NCI-H146 treated with DMSO at 0.1 percent for 48 hours (cell line): ENCODE measurements at regions not wholly inside any gene's neighbourhood (a gene's known extent, or its start where the extent isn't known, plus 50 kb on each side); places are given as distances from the start of the nearest gene placed in this dataset.
"Not testable (repeated sequence)": the region's sequence is repeated elsewhere in the genome, so short reads cannot be mapped to it uniquely, and the experiment has no call there.

Source experiments
- DNase-seq: peaks from one replicate; lab custom pipeline; 2025; ENCODE audit not compliant: unreplicated experiment; lab: John Stamatoyannopoulos, UW

DNA sequence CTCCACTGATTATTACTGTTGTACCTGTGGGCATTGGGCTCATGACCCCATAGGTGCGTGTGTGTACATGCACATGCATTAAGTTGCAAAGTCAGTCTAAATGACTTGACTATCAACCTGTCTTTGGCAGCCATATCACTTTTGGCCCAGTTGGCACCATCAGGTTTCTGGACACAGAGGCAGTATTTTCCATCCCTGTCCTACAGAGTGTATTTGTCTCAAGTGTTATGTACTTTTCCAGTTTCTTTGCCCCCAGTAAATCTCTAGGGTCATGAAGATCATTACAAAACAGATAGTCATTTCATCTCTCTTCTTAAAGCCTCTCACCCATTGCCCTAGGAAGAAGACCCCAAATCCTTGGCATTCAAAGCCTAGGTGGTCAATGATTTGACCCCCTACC is 121.4 kb downstream of the C9orf152 start:
- no peak for DNase-seq

GRCh38 chr9:110087605-110088004 is 120.4 kb downstream of the C9orf152 start:
- no peak for DNase-seq

GRCh38 chr9:110088099-110088498 is 119.9 kb downstream of the C9orf152 start:
- no peak for DNase-seq

GRCh38 chr9:110089681-110090370 is 118.1 kb downstream of the C9orf152 start:
- DNase-seq = peak; percentile 72

DNA sequence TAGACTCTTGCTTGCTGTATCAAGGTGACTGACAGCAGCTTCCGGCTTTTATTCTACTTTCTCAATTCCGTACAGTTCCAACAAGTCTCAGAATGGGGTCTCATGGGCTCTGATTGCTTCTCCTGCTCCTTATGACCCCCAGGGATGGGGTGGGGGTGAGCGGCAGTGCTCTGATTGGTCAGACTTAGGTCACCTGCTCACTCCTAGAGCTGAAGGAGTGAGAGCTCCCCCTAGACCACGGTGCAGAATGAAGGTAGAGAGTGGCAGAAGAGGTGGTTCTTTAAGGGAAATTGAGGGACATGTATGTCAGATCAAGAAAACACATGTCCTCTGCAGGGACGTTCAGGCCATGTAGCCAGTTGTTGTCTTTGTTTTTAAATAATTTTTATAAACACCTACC is 115.2 kb downstream of the C9orf152 start:
- DNase-seq = no peak

GRCh38 chr9:110093417-110093816 is 114.5 kb downstream of the C9orf152 start:
- DNase-seq = no peak

DNA sequence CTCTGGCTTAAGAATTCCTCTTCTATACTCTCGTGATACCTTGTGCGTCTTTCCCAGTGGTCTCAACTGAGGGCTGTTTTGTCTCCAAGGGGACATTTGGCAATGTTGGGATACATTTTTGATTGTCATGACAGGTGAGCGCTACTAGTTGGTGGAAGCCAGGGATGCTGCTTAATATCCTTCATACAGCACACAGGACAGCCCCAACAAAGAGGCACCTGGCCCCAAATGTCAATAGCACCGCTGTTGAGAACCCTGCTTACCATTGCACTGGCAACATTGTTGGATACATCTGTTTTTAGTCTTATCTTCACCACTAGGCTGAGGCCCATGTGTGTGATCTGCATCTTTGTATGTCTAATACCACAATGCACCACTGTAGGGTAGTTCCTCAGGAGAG is 114.1 kb downstream of the C9orf152 start:
- DNase-seq = no peak

GRCh38 chr9:110095161-110095595 is 112.8 kb downstream of the C9orf152 start:
- no peak for DNase-seq

- no peak for DNase-seq
Measured at GRCh38 chr9:110095776-110096175, 112.2 kb downstream of the C9orf152 start.

DNA sequence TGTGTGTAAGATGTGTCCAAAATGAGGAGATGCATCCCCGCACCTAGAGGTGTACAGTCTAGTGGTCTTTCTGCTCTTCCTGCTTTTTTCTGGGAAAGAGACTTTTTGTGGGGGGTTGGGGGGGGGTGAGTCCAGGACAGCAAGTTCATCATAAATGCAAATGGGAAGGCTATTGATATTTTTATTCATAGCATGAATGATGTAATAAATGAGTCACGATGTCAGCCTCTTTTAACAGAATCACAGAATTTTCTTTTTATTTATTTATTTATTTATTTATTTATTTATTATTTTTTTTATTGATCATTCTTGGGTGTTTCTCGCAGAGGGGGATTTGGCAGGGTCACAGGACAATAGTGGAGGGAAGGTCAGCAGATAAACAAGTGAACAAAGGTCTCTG is 111.3 kb downstream of the C9orf152 start:
- DNase-seq = not testable (repeated sequence)

- peak; percentile 31 for DNase-seq
Measured at GRCh38 chr9:110099236-110100095, 108.5 kb downstream of the C9orf152 start.

DNA sequence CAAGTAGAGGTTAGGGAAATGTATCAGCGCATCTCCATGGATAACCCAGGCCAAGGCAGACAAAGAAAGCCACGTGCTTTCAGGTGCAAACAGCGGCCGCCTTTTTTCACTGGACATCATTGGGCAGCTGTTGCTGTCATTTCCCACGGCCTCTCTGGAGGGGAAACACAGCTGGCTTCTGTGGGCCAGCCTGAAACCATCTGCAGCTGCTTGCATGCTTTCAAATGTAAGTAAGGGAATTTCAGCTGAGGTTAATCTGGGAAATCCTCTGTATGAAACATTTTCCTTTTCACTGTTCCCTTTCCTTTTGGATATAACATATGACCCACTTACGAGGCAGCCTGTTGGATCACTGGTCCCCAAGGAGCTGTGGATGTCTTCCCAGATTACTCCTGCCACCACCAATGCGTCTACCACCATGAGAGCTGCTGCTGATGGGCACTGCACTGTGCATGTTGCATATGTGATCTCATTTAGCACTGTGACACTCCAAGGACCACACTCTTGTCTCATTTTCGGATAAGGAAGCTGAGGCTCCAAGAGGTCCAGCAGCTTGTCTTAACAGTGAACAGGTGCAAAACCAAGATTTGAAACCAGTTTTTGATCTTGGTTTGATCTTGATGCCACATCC is 106.3 kb downstream of the C9orf152 start:
- no peak for DNase-seq

DNA sequence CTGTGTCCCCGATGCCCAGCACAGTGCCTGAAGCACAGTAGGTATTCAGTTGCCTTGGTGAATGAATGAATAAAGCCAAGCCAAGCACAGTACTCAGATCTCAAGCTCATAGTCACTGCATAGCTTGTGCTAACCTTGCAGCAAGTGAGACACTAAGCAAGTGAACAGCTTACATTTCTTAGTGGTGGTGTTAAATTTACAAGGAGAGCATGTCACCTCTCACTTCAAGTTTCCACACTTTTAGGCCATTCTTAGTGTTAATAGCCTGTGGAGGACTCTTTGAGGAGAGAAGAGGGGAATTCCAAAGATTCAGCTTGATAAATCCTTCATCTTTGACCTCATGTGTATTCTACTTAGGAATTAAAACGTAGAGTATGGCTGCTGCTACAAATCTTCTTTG is 104.7 kb downstream of the C9orf152 start:
- DNase-seq = no peak

- no peak for DNase-seq
Measured at GRCh38 chr9:110104261-110104809, 103.6 kb downstream of the C9orf152 start.

- no peak for DNase-seq
Measured at GRCh38 chr9:110105107-110105506, 102.9 kb downstream of the C9orf152 start.

GRCh38 chr9:110106661-110107060 is 101.3 kb downstream of the C9orf152 start:
- DNase-seq = no peak

DNA sequence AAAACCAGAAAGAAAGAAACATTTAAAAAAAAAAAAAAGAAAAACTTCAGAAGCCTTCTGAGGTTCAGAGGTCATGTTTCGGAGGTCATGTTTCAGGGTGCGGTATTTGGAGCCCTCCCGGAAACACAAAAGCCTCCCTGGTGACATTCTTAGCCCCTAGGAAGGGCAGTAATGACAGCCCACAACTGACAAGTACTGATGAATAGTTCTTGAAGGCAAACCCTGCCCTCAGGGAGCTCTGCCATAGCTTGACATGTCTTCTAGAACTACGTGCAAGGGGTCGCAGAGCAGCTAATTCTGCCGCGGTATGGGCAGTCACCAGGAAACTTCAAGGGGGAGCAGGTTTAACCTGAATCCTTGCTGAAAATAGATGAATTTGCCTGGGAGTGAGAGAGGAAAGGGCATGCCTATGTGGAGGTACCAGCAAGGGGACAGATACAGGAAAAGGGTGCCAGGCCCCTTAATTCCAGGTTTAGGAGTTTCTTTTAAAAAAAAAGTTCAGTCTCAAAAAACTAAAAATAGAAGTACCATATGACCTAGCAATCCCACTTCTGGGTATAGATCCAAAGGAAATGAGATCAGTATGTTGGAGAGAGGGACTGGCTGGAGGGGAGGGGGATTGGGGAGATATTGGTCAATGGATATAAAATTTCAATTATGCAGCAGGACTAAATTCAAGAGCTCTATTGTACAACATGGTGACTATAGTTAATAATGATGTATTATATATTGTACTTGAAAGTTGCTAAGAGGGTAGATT is 98.4 kb downstream of the C9orf152 start:
- no peak for DNase-seq

DNA sequence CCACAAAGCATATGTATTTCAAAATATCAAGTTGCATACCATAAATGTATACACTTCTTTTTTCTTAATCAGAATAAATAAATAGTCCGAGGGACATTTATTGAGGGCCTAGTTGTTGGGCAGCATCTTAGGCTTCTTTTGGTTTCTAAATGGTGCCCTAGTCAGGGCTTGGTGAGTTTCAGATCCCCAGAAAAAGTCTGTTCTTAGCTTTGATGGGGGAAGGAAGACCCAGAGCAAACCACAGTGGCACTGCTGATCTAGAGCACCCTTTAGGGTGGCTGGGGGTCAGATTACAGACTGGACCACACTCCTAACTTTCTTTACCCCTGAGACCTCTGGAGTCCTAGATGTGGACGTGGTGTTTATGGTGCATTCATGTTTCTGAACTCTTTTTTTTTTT is 97.8 kb downstream of the C9orf152 start:
- no peak for DNase-seq

- DNase-seq = no peak
Measured at GRCh38 chr9:110111868-110112267, 96.1 kb downstream of the C9orf152 start.

GRCh38 chr9:110112792-110113191 is 95.2 kb downstream of the C9orf152 start:
- DNase-seq = no peak
